Gastroesophageal sphincter (tissue), 3 donors: ENCODE measurements at regions not wholly inside any gene's neighbourhood (a gene's known extent, or its start where the extent isn't known, plus 50 kb on each side); places are given as distances from the start of the nearest gene placed in this dataset.

Experiments
- CTCF ChIP-seq, 4 experiments: fragments of 200-600 bp in 2 of 4; fragments of 450-650 bp in 2 of 4; sonication (generic) in 1 of 4; IDR thresholded peaks; one replicate each; pipeline ENCODE4 v1.5.1; 2017 to 2019; ENCODE audit warnings: antibody characterized with exemption in 4 of 4, mild to moderate bottlenecking in 2 of 4, moderate library complexity in 2 of 4
- EP300 ChIP-seq: sonication (generic); formaldehyde crosslinking; IDR thresholded peaks from one replicate; pipeline ENCODE4 v1.6.1; 2017; ENCODE audit warnings: antibody characterized with exemption, mild to moderate bottlenecking
- POLR2A ChIP-seq, 2 donors: fragments of 450-650 bp; IDR thresholded peaks; one replicate each; pipeline ENCODE4 v1.6.1; 2017; ENCODE audit warnings: antibody characterized with exemption in 2 of 2, mild to moderate bottlenecking in 2 of 2, moderate library complexity in 1 of 2

GRCh38 chr5:28903643-28904042 is 1865.3 kb upstream of the CDH9 start:
- no peak for TF ChIP-seq POLR2A (IDR thresholded peaks at IDR 0.05)
- TF ChIP-seq EP300 = no peak
- no peak for TF ChIP-seq CTCF (IDR thresholded peaks at IDR 0.05)
